ENCODE measurements at regions not wholly inside any gene's neighbourhood (a gene's known extent, or its start where the extent isn't known, plus 50 kb on each side); places are given as distances from the start of the nearest gene placed in this dataset.
"Not testable (repeated sequence)": the region's sequence is repeated elsewhere in the genome, so short reads cannot be mapped to it uniquely, and the experiment has no call there.

DNA sequence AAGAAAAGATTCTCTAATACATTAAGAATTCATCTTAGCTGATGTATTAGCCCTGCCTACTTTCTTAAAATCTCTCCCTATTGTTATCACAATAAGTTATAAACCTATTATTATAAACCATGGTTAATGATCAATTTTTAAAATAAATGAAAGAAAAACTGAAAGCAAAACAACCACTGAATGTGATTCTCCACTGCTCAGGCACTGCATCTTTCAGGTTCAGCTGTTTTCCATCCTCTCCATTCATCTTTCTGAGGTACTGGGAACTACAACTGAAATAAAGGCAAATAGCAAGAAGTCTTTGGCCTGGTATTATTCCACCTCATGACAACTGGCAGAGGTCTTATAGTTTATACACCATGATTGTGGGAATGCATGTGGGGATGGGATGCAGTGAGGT is 798.9 kb upstream of the AADAT start:
- H3K36me3 ChIP-seq = no peaks in the 10 kb centered on the region
- no peaks in the 10 kb centered on the region for H3K9me3 ChIP-seq
- intact Hi-C loops (cut with DNase I) = no loop called here
- H3K27me3 ChIP-seq = no peaks in the 10 kb centered on the region
- TF ChIP-seq POLR2A (IDR thresholded peaks at IDR 0.05) = no peak
- TF ChIP-seq, protein P1, sequence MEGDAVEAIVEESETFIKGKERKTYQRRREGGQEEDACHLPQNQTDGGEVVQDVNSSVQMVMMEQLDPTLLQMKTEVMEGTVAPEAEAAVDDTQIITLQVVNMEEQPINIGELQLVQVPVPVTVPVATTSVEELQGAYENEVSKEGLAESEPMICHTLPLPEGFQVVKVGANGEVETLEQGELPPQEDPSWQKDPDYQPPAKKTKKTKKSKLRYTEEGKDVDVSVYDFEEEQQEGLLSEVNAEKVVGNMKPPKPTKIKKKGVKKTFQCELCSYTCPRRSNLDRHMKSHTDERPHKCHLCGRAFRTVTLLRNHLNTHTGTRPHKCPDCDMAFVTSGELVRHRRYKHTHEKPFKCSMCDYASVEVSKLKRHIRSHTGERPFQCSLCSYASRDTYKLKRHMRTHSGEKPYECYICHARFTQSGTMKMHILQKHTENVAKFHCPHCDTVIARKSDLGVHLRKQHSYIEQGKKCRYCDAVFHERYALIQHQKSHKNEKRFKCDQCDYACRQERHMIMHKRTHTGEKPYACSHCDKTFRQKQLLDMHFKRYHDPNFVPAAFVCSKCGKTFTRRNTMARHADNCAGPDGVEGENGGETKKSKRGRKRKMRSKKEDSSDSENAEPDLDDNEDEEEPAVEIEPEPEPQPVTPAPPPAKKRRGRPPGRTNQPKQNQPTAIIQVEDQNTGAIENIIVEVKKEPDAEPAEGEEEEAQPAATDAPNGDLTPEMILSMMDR (IDR thresholded peaks at IDR 0.05) = no peak
- no peak for DNase-seq
- H3K27ac ChIP-seq = no peak overlapping the region
- no peaks in the 10 kb centered on the region for H3K4me1 ChIP-seq
- H3K4me3 ChIP-seq = no peak overlapping the region

DNA sequence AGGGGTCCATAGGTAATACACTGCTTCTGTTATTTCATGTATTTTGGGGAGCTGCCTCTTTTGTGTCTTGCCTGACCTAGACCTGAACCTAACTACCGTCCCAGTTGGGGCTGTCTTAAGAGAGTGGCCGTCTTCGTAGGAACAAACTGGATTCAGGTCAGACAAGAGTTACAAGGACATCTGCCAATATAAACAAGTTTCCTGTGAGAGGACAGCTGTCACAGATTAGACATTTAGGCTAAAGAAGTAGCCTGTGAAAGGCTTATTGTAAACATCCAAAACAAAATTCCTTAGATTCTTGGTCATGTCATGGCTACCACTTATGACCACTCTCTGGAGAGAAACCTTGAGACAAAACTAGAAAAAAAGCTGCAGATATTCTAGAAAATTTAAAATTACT is 797.6 kb upstream of the AADAT start:
- DNase-seq = no peak
- H3K36me3 ChIP-seq = no peaks in the 10 kb centered on the region
- WGBS, 2 donors = 22 to 33% methylated on average over 3 of the region's 3 CpGs
- H3K27ac ChIP-seq = no peak overlapping the region
- H3K27me3 ChIP-seq = no peaks in the 10 kb centered on the region
- TF ChIP-seq, protein P1 (IDR thresholded peaks at IDR 0.05) = no peak
- TF ChIP-seq POLR2A (IDR thresholded peaks at IDR 0.05) = no peak
- H3K4me1 ChIP-seq = no peaks in the 10 kb centered on the region
- intact Hi-C loops (cut with DNase I) = no loop called here
- H3K9me3 ChIP-seq = no peaks in the 10 kb centered on the region
- no peak overlapping the region for H3K4me3 ChIP-seq

DNA sequence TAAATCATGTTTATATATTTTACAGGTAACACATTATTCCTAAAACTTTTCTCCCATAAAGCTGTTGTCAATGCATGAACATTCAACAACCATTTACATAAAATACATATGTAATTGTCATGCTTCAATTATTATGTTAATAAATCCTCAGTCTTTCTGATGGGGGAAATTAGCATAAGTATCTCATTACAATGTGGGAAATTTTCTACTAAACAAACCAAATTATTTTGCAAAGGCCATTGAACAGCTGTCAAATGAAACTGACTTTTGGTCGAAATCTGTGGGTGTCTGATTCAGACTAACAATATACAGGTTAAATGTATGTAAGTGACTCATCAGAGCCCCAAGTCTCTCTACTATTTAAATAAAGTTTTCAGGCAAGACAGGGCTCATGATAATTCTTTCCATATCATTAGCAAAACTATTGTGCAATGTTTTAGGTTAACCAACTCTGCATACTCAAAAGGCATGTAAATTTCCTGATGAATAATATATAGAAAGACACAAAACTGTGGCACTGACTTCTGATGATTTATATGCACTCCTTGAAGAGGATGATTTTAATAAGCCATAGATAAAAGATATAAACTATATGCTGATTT is 795.3 kb upstream of the AADAT start:
- no peaks in the 10 kb centered on the region for H3K4me1 ChIP-seq
- WGBS, 2 donors = 26 to 52% methylated on average over 1 of the region's 1 CpG
- H3K27ac ChIP-seq = no peak overlapping the region
- H3K4me3 ChIP-seq = no peak overlapping the region
- H3K9me3 ChIP-seq = no peaks in the 10 kb centered on the region
- no peaks in the 10 kb centered on the region for H3K27me3 ChIP-seq
- H3K36me3 ChIP-seq = no peaks in the 10 kb centered on the region
- DNase-seq = no peak
- no peak for TF ChIP-seq POLR2A (IDR thresholded peaks at IDR 0.05)
- TF ChIP-seq, protein P1 (IDR thresholded peaks at IDR 0.05) = no peak
- intact Hi-C loops (cut with DNase I) = no loop called here

DNA sequence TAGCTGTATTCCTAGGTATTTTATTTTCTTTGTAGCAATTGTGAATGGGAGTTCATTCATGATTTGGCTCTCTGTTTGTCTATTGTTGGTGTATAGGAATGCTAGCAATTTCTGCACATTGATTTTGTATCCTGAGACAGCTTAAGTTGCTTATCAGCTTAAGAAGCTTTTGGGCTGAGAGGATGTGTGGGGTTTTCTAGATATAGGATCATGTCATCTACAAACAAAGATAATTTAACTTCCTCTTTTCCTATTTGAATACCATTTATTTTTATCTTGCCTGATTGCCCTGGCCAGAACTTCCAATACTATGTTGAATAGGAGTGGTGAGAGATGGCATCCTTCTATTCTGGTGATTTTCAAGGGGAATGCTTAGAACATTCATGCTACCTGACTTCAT is 791.9 kb upstream of the AADAT start:
- DNase-seq; intact Hi-C loops (cut with DNase I); H3K4me3 ChIP-seq; H3K9me3 ChIP-seq; H3K4me1 ChIP-seq; H3K36me3 ChIP-seq; H3K27me3 ChIP-seq; H3K27ac ChIP-seq: not testable (repeated sequence)

DNA sequence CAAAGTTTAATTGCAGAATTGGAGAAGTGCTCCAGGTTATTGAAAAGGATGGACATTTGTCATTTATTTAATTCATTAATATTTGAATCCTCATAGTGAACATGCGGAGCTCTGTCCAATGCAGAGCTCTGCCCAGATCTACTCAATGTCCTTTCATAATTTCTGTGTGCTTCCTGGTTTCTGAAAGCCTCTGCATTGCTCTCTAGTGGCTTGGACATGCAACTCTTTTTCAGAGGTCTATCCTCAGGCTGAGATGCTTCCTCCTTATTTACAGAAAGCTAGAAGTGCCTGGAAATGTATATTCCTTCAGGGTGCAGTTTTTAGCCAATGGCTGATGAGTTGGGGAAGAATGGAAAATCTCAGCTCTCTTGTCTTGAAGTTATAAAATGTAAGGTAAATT is 786.1 kb upstream of the AADAT start:
- 87 to 93% methylated on average over 1 of the region's 1 CpG for WGBS, 2 donors
- TF ChIP-seq, protein P1 (IDR thresholded peaks at IDR 0.05) = no peak
- DNase-seq = no peak

DNA sequence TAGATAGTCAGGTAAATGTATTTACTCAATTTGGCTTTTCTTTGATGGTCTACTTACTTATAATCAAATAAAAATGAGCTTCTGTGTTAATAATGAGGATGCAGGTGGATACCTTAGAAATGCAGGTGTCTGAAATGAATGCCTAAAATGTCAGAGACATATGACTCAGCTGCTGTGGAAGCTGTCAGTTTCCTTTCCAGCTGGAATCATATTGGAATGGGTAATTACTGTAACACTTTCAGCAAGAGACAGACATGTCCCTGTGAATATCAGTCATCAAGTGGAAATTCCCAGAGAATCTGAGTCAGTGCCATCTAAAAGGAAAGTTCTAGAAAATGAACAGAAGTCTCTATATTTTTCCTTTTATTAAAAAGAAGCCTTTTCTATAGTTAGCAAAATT is 783.0 kb upstream of the AADAT start:
- no peak for DNase-seq
- H3K27me3 ChIP-seq = no peaks in the 10 kb centered on the region
- no peaks in the 10 kb centered on the region for H3K36me3 ChIP-seq
- no peak overlapping the region for H3K27ac ChIP-seq
- no peaks in the 10 kb centered on the region for H3K4me1 ChIP-seq
- TF ChIP-seq, protein P1 (IDR thresholded peaks at IDR 0.05) = no peak
- no peak for TF ChIP-seq POLR2A (IDR thresholded peaks at IDR 0.05)
- intact Hi-C loops (cut with DNase I) = no loop called here
- no peak overlapping the region for H3K4me3 ChIP-seq
- no peaks in the 10 kb centered on the region for H3K9me3 ChIP-seq

More for the DNA sequence above, 786.1 kb upstream of the AADAT start:
- H3K36me3 ChIP-seq = no peaks in the 10 kb centered on the region
- no peak overlapping the region for H3K27ac ChIP-seq
- H3K4me3 ChIP-seq = no peak overlapping the region
- intact Hi-C loops (cut with DNase I) = no loop called here
- H3K27me3 ChIP-seq = no peaks in the 10 kb centered on the region
- no peaks in the 10 kb centered on the region for H3K9me3 ChIP-seq
- H3K4me1 ChIP-seq = no peaks in the 10 kb centered on the region

Measured in esophagus squamous epithelium (tissue), 5 donors.